Thyroid gland (tissue), 4 donors: ENCODE measurements at regions not wholly inside any gene's neighbourhood (a gene's known extent, or its start where the extent isn't known, plus 50 kb on each side); places are given as distances from the start of the nearest gene placed in this dataset.

Source experiments
- POLR2A ChIP-seq, 2 donors: fragments of 450-650 bp; IDR thresholded peaks; one replicate each; pipeline ENCODE4 v1.6.1; 2017; ENCODE audit warnings: antibody characterized with exemption in 2 of 2, mild to moderate bottlenecking in 2 of 2, moderate library complexity in 1 of 2
- TF ChIP-seq, protein P1 (sequence below), 6 experiments: fragments of 200-600 bp in 3 of 6; fragments of 450-650 bp in 3 of 6; sonication (generic) in 3 of 6; IDR thresholded peaks; one replicate each; pipeline ENCODE4 v1.5.1; 2016 to 2019; ENCODE audit warnings: antibody characterized with exemption in 6 of 6, mild to moderate bottlenecking in 2 of 6, inconsistent platforms in 1 of 6, moderate library complexity in 1 of 6

DNA sequence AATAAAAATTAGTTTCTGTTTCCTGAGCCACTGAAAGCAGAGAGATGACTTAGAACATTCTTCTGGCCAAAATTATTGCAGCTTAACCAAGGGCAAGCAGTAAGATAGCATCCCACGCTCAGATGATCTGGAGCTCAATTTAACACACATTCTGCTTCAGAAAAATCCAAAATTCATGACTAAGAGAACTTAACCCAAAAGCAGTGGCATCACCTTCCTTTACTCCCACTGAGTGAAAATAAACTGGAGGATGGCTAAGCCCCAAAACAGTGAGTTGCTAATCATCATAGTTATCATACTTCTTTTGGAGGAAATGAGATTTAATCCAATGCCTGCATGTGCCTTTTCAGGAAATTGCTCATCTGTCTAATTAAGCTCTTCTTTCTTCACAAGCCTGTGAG, 195.4 kb downstream of the DUSP6 start:
- TF ChIP-seq, protein P1, sequence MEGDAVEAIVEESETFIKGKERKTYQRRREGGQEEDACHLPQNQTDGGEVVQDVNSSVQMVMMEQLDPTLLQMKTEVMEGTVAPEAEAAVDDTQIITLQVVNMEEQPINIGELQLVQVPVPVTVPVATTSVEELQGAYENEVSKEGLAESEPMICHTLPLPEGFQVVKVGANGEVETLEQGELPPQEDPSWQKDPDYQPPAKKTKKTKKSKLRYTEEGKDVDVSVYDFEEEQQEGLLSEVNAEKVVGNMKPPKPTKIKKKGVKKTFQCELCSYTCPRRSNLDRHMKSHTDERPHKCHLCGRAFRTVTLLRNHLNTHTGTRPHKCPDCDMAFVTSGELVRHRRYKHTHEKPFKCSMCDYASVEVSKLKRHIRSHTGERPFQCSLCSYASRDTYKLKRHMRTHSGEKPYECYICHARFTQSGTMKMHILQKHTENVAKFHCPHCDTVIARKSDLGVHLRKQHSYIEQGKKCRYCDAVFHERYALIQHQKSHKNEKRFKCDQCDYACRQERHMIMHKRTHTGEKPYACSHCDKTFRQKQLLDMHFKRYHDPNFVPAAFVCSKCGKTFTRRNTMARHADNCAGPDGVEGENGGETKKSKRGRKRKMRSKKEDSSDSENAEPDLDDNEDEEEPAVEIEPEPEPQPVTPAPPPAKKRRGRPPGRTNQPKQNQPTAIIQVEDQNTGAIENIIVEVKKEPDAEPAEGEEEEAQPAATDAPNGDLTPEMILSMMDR (IDR thresholded peaks at IDR 0.05): no peak
- no peak for TF ChIP-seq POLR2A (IDR thresholded peaks at IDR 0.05)
